H9 (cell line): ENCODE measurements at regions not wholly inside any gene's neighbourhood (a gene's known extent, or its start where the extent isn't known, plus 50 kb on each side); places are given as distances from the start of the nearest gene placed in this dataset.

Experiments used
- DNase-seq: peaks from one replicate; pipeline ENCODE4 v3.0.0-alpha.2; 2017
- H2AFZ ChIP-seq: one replicate; pipeline ENCODE4 v1.6.1; 2013; ENCODE audit warnings: mild to moderate bottlenecking, low read length, control low read depth, moderate library complexity
- H2AK5ac ChIP-seq: 2 replicates; pipeline ENCODE4 v1.6.1; 2013; ENCODE audit warnings: low read length, control low read depth, mixed read lengths; ENCODE audit not compliant: insufficient read length
- H2BK120ac ChIP-seq: one replicate; pipeline ENCODE4 v1.6.1; 2013; ENCODE audit warnings: low read depth, mild to moderate bottlenecking, low read length, control low read depth, inconsistent platforms; ENCODE audit not compliant: poor library complexity, severe bottlenecking
- H2BK12ac ChIP-seq: 2 replicates; pipeline ENCODE4 v1.6.1; 2013; ENCODE audit warnings: low read length, control low read depth, mixed read lengths, low read depth; ENCODE audit not compliant: insufficient read length
- H2BK15ac ChIP-seq: 2 replicates; pipeline ENCODE4 v1.6.1; 2013; ENCODE audit warnings: low read depth, low read length, control low read depth
- H2BK20ac ChIP-seq: one replicate; pipeline ENCODE4 v1.6.1; 2013; ENCODE audit warnings: low read depth, mild to moderate bottlenecking, low read length, control low read depth, inconsistent platforms; ENCODE audit not compliant: poor library complexity, severe bottlenecking
- H2BK5ac ChIP-seq: 2 replicates; pipeline ENCODE4 v1.6.1; 2013; ENCODE audit warnings: low read length, control low read depth, mixed read lengths; ENCODE audit not compliant: insufficient read length
- H3K14ac ChIP-seq: 2 replicates; pipeline ENCODE4 v1.6.1; 2013; ENCODE audit warnings: low read length, control low read depth; ENCODE audit not compliant: insufficient read depth
- H3K18ac ChIP-seq: 2 replicates; pipeline ENCODE4 v1.6.1; 2013; ENCODE audit warnings: low read depth, mild to moderate bottlenecking, mixed read lengths, low read length, control low read depth; ENCODE audit not compliant: insufficient read length
- H3K23ac ChIP-seq: 2 replicates; pipeline ENCODE4 v1.6.1; 2013; ENCODE audit warnings: low read length, control low read depth, mixed read lengths, low read depth; ENCODE audit not compliant: insufficient read length
- H3K23me2 ChIP-seq: 2 replicates; pipeline ENCODE4 v1.6.1; 2013; ENCODE audit warnings: low read depth, mild to moderate bottlenecking, mixed read lengths, low read length, control low read depth; ENCODE audit not compliant: insufficient read length, poor library complexity, severe bottlenecking
- H3K27ac ChIP-seq: 2 replicates; pipeline ENCODE4 v1.5.1; 2013; ENCODE audit warnings: low read length, control low read depth, mixed read lengths, low read depth; ENCODE audit not compliant: insufficient read length
- H3K27me3 ChIP-seq: 2 replicates; pipeline ENCODE4 v1.6.1; 2013; ENCODE audit warnings: low read length, control low read depth, inconsistent platforms; ENCODE audit not compliant: insufficient read depth
- H3K4ac ChIP-seq: 2 replicates; pipeline ENCODE4 v1.6.1; 2013; ENCODE audit warnings: low read depth, mild to moderate bottlenecking, control low read depth, inconsistent platforms, low read length, moderate library complexity
- H3K4me1 ChIP-seq: 2 replicates; pipeline ENCODE4 v1.6.1; 2013; ENCODE audit warnings: low read length, control low read depth, inconsistent platforms; ENCODE audit not compliant: insufficient read depth
- H3K4me2 ChIP-seq: 2 replicates; pipeline ENCODE4 v1.6.1; 2013; ENCODE audit warnings: low read length, control low read depth, mixed read lengths; ENCODE audit not compliant: insufficient read length, insufficient read depth
- H3K56ac ChIP-seq: 2 replicates; pipeline ENCODE4 v1.6.1; 2013; ENCODE audit warnings: low read depth, mild to moderate bottlenecking, mixed read lengths, low read length, control low read depth; ENCODE audit not compliant: insufficient read length
- H3K79me1 ChIP-seq: 2 replicates; pipeline ENCODE4 v1.6.1; 2013; ENCODE audit warnings: low read depth, mild to moderate bottlenecking, moderate library complexity, low read length, control low read depth, inconsistent platforms; ENCODE audit not compliant: insufficient read depth, poor library complexity, severe bottlenecking
- H3K79me2 ChIP-seq: 2 replicates; pipeline ENCODE4 v1.6.1; 2013; ENCODE audit warnings: low read length, control low read depth, inconsistent platforms; ENCODE audit not compliant: insufficient read depth
- H3K9ac ChIP-seq: 2 replicates; pipeline ENCODE4 v1.6.1; 2013; ENCODE audit warnings: low read length, control low read depth, mixed read lengths; ENCODE audit not compliant: insufficient read length; ENCODE audit errors: extremely low read depth
- H3K9me3 ChIP-seq: one replicate; pipeline ENCODE4 v1.6.1; 2013; ENCODE audit warnings: low read depth, low read length, inconsistent platforms; ENCODE audit not compliant: control insufficient read depth
- H3T11ph ChIP-seq: one replicate; pipeline ENCODE4 v1.6.1; 2013; ENCODE audit warnings: mild to moderate bottlenecking, low read length, control low read depth, inconsistent platforms
- H4K20me1 ChIP-seq: one replicate; pipeline ENCODE4 v1.6.1; 2013; ENCODE audit not compliant: control insufficient read depth, insufficient read length, insufficient read depth
- H4K5ac ChIP-seq: 2 replicates; pipeline ENCODE4 v1.6.1; 2013; ENCODE audit warnings: low read depth, mild to moderate bottlenecking, mixed read lengths, low read length, control low read depth; ENCODE audit not compliant: insufficient read length
- H4K8ac ChIP-seq: replicated peaks from 2 replicates; pipeline ENCODE4 v1.6.1; 2013; ENCODE audit warnings: low read length, control low read depth, mixed read lengths, low read depth; ENCODE audit not compliant: insufficient read length
- H4K91ac ChIP-seq: 2 replicates; pipeline ENCODE4 v1.6.1; 2013; ENCODE audit warnings: low read depth, mild to moderate bottlenecking, moderate library complexity, mixed read lengths, low read length, control low read depth; ENCODE audit not compliant: insufficient read length
- H3K27ac Mint-ChIP-seq, 3 experiments: 2 replicates in 2 of 3; 3 replicates in 1 of 3; pipeline ENCODE4 v1.8.0; 2020 to 2021; ENCODE audit warnings: mixed read lengths in 3 of 3, mild to moderate bottlenecking in 1 of 3, moderate library complexity in 1 of 3
- H3K27me3 Mint-ChIP-seq: 2 replicates; pipeline ENCODE4 v1.8.0; 2021; ENCODE audit warnings: low read depth, mild to moderate bottlenecking, moderate library complexity, mixed read lengths
- H3K36me3 Mint-ChIP-seq, 3 experiments: 2 replicates in 2 of 3; 3 replicates in 1 of 3; pipeline ENCODE4 v1.8.0; 2020 to 2021; ENCODE audit warnings: low read depth in 3 of 3, mixed read lengths in 3 of 3; ENCODE audit not compliant: insufficient read depth in 1 of 3
- H3K4me1 Mint-ChIP-seq, 2 experiments: 2 replicates each; pipeline ENCODE4 v1.8.0; 2020; ENCODE audit warnings: mixed read lengths in 2 of 2
- H3K4me3 Mint-ChIP-seq, 2 experiments: 2 replicates in 1 of 2; 3 replicates in 1 of 2; pipeline ENCODE4 v1.8.0; 2020 to 2021; ENCODE audit warnings: mild to moderate bottlenecking in 2 of 2, mixed read lengths in 2 of 2, moderate library complexity in 1 of 2
- H3K9me3 Mint-ChIP-seq, 2 experiments: 2 replicates in 1 of 2; 3 replicates in 1 of 2; pipeline ENCODE4 v1.8.0; 2020; ENCODE audit warnings: mild to moderate bottlenecking in 2 of 2, mixed read lengths in 2 of 2, moderate library complexity in 1 of 2
- WGBS: extraction: QIAGEN DNeasy Blood & Tissue Kit; methylation state at CpG from one replicate; pipeline ENCODE4 v1.1.7; 2013; ENCODE audit warnings: missing lambda C conversion rate, low lambda C conversion rate, mixed read lengths; ENCODE audit not compliant: insufficient read length; ENCODE audit errors: extremely low coverage; 5-methylcytosine and 5-hydroxymethylcytosine counted together
- TF ChIP-seq, protein P1 (sequence below): fragments of 200-600 bp; sonication (generic); conservative IDR thresholded peaks from 3 replicates; pipeline ENCODE4 v1.8.0; 2021; ENCODE audit warnings: antibody characterized with exemption, mild to moderate bottlenecking

DNA sequence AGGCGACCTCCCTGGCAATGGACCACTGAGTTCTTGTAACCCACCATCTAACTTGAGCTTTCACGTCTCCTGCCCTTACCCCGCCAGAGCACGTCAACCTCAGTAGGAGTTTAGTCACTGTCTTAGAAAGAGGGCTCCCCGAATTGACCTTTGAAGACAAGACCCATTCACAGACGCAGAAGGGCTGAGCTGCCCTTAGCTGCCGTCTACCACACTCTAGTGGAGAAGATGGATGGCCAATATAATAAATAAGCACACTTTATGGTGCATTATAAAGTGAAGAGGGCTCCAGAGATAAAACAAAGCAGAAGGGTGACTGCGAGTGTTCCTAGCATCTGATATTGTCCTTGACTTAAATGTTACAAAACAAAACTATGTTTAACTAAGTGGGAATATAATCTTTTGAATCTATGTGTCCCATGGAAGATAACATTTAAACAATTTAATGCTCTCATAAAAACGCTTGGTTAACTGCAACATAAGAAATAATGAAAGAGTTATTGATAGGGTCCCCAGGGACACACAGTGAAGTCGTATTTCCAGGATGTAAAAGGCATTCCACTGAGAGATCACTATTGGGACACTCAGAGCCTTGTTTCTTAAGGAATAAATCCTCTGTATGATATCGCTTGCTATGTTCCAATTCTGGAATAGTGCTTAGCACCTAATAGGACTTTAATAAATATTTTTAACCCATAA, 261.1 kb downstream of the THBS2 start:
- Histone ChIP-seq H2BK120ac (no peak overlapping the region), H2BK12ac (no peak overlapping the region), H3K79me2 (no peaks in the 10 kb centered on the region), H3K4ac (no peak overlapping the region), H3K9me3 (no peaks in the 10 kb centered on the region), H3K14ac (no peak overlapping the region), H3K23me2 (no peaks in the 10 kb centered on the region), H2BK15ac (no peak overlapping the region), H2BK20ac (no peak overlapping the region), H3K4me2 (no peak overlapping the region), H3K9ac (no peak overlapping the region), H3K4me1 (no peaks in the 10 kb centered on the region), H4K8ac (no peak overlapping the region), H2AFZ (no peak overlapping the region), H4K20me1 (no peaks in the 10 kb centered on the region), H3K79me1 (no peaks in the 10 kb centered on the region), H3T11ph (no peak overlapping the region), H3K27me3 (no peaks in the 10 kb centered on the region), H2BK5ac (no peak overlapping the region), H3K18ac (no peak overlapping the region), H3K56ac (no peak overlapping the region), H3K27ac (no peak overlapping the region), H4K5ac (no peak overlapping the region), H2AK5ac (no peak overlapping the region), H4K91ac (no peak overlapping the region), H3K23ac (no peak overlapping the region)
- peak overlapping the region in 1 of 3 experiments; percentile 39; a peak in 1 of 7 replicates for H3K27ac Mint-ChIP-seq
- H3K27me3 Mint-ChIP-seq, result no peaks in the 10 kb centered on the region
- DNase-seq, result no peak
- TF ChIP-seq, protein P1, sequence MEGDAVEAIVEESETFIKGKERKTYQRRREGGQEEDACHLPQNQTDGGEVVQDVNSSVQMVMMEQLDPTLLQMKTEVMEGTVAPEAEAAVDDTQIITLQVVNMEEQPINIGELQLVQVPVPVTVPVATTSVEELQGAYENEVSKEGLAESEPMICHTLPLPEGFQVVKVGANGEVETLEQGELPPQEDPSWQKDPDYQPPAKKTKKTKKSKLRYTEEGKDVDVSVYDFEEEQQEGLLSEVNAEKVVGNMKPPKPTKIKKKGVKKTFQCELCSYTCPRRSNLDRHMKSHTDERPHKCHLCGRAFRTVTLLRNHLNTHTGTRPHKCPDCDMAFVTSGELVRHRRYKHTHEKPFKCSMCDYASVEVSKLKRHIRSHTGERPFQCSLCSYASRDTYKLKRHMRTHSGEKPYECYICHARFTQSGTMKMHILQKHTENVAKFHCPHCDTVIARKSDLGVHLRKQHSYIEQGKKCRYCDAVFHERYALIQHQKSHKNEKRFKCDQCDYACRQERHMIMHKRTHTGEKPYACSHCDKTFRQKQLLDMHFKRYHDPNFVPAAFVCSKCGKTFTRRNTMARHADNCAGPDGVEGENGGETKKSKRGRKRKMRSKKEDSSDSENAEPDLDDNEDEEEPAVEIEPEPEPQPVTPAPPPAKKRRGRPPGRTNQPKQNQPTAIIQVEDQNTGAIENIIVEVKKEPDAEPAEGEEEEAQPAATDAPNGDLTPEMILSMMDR, result no peak
- H3K4me1 Mint-ChIP-seq, result no peaks in the 10 kb centered on the region
- H3K4me3 Mint-ChIP-seq, result peak overlapping the region in 1 of 2 experiments; percentile 2; a peak in 1 of 5 replicates
- H3K9me3 Mint-ChIP-seq, result peaks cover 9 to 13% of the 10 kb centered on the region in 2 experiments; a peak in 4 of 5 replicates
- H3K36me3 Mint-ChIP-seq, result peaks cover 0 to 8% (median 7%) of the 10 kb centered on the region in 3 experiments; a peak in 6 of 7 replicates
- no CpG with 5 or more reads among the region's 11 CpGs for WGBS
